ENCODE measurements at regions not wholly inside any gene's neighbourhood (a gene's known extent, or its start where the extent isn't known, plus 50 kb on each side); places are given as distances from the start of the nearest gene placed in this dataset.

DNA sequence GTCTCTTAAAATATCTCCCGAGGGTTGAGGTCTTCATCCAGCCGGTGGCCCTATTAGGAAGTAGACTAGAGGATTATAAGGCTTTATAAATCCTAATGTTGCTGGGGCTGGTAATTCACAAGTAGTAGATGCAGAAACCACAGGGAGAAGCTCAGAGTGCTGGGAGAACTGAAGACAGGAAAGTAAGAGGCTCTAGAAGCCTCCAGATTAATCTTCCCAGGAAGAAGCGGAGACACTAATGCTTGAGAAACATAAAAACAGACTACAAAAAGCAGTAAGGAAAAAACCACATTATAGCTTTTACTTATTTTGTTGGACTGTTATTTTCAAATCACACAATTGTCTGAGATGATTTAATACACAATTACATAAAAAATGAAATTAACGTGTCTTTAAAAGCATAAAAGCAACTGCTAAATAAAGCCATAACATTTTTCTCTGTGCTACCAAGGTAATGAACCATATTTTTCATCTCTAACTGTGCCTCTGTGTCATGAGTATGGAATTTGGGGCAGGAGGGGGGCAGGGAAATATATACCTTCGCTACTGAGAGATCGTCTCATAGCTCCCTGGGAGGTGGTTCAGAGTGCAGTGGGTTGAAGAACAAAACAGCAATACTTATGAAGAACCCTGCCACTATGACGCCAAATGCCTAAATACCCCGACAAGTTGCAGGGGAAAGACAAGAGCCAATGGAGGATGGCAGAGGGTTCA, 806.2 kb upstream of the WWC1 start:
- no peaks in the 10 kb centered on the region for H3K27me3 ChIP-seq (ENCODE audit: control insufficient read depth in 5 of 5, insufficient read depth in 4 of 5, low read length in 5 of 5)
- no peaks in the 10 kb centered on the region for H3K9me3 ChIP-seq (ENCODE audit: control insufficient read depth in 5 of 5, low read length in 5 of 5)
- no peaks in the 10 kb centered on the region for H3K4me1 ChIP-seq (ENCODE audit: control insufficient read depth in 5 of 5, insufficient read depth in 5 of 5, low read length in 5 of 5)

DNA sequence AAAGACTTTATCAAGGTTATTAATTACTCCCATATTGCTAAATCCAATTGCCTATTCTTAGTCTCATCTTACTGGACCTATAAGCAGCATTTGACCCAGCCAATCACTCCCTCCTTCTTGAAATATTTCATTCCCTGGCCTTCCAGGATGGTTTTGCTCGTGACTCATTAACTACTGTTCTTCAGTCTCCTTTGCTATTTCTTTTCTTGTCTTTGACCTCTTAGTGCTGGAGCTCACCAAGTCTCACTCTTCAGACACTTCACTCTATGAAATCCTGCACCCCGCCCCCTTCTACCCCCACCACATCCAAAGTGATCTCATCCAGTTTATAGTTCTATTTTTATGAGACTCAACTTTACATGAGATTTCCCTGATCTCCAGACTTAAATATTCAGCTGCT, 803.1 kb upstream of the WWC1 start:
- no peaks in the 10 kb centered on the region for H3K27me3 ChIP-seq (ENCODE audit: control insufficient read depth in 5 of 5, insufficient read depth in 4 of 5, low read length in 5 of 5)
- H3K4me1 ChIP-seq (ENCODE audit: control insufficient read depth in 5 of 5, insufficient read depth in 5 of 5, low read length in 5 of 5) = no peaks in the 10 kb centered on the region
- H3K4me3 ChIP-seq (ENCODE audit: low read depth in 1 of 5, low read length in 5 of 5) = no peak overlapping the region
- no peak overlapping the region for H3K9ac ChIP-seq (ENCODE audit: low read length in 5 of 5)
- H3K9me3 ChIP-seq (ENCODE audit: control insufficient read depth in 5 of 5, low read length in 5 of 5) = no peaks in the 10 kb centered on the region
- H3K36me3 ChIP-seq (ENCODE audit: control insufficient read depth in 5 of 5, insufficient read depth in 5 of 5, low read length in 5 of 5) = no peaks in the 10 kb centered on the region
- no peak overlapping the region for H3K27ac ChIP-seq (ENCODE audit: low read depth, low read length)

More for the DNA sequence above, 806.2 kb upstream of the WWC1 start:
- Histone ChIP-seq H3K4me3 (ENCODE audit: low read depth in 1 of 5, low read length in 5 of 5) (no peak overlapping the region), H3K9ac (ENCODE audit: low read length in 5 of 5) (no peak overlapping the region), H3K27ac (ENCODE audit: low read depth, low read length) (no peak overlapping the region), H3K36me3 (ENCODE audit: control insufficient read depth in 5 of 5, insufficient read depth in 5 of 5, low read length in 5 of 5) (no peaks in the 10 kb centered on the region)

DNA sequence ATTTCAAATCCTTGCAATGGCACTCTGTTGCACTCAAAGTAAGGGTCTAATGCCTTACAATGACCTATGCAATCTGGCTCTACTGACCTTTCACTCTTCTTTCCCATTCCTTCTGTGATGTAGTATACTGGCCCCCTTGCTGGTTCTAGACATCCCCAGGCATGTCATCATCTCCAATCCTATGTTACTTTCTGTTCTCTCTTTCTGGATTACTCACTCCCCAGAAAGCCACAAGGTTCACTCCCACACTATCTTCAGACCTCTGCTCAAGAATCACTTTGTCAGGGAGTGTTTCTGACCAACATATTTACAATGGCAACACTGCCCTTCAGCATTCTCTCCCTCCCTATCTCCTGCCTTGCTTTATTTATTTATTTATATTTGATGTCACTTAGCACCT, 802.2 kb upstream of the WWC1 start:
- Histone ChIP-seq H3K27ac (ENCODE audit: low read depth, low read length) (no peak overlapping the region), H3K4me3 (ENCODE audit: low read depth in 1 of 5, low read length in 5 of 5) (no peak overlapping the region), H3K9ac (ENCODE audit: low read length in 5 of 5) (no peak overlapping the region), H3K4me1 (ENCODE audit: control insufficient read depth in 5 of 5, insufficient read depth in 5 of 5, low read length in 5 of 5) (no peaks in the 10 kb centered on the region), H3K27me3 (ENCODE audit: control insufficient read depth in 5 of 5, insufficient read depth in 4 of 5, low read length in 5 of 5) (no peaks in the 10 kb centered on the region), H3K9me3 (ENCODE audit: control insufficient read depth in 5 of 5, low read length in 5 of 5) (no peaks in the 10 kb centered on the region), H3K36me3 (ENCODE audit: control insufficient read depth in 5 of 5, insufficient read depth in 5 of 5, low read length in 5 of 5) (no peaks in the 10 kb centered on the region)

DNA sequence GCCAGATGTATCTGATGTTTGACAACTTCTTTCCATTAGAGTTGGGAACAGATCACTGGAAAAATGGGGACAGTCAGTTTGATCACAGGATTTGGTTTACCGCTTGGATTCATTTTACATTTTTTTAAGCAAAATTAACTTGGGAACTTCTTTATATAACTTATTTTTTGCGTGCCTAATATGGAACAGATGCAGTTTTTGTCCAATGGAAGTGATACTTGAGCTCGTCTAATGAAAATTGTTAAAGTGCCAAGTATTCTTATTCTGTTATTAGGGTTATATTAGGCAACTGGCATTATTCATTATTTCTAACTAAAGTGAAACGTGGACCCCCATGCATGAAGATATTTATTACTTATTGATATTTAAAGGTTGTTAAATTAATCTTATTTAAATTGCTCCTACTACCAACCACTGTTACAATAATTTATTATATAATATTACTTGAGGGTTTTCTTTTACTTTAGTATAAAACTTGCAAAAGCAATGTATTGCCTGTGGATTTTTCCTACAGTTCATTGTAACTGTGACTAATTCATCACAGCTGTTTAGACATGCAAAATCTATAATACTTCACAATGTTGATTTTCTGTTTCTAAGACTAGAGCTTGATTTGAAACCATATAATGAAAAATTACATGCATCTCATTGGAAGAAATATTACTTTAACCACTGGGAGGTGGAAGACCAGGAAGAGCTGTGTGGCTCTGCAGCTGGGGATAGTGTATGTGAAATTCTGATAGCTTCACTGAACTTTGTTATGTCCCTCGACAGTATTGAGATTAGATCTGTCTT, 787.3 kb upstream of the WWC1 start:
- H3K27ac ChIP-seq (ENCODE audit: low read depth, low read length) = no peak overlapping the region
- H3K4me1 ChIP-seq (ENCODE audit: control insufficient read depth in 5 of 5, insufficient read depth in 5 of 5, low read length in 5 of 5) = peaks cover 0 to 22% (median 4%) of the 10 kb centered on the region in 5 donors
- no peaks in the 10 kb centered on the region for H3K36me3 ChIP-seq (ENCODE audit: control insufficient read depth in 5 of 5, insufficient read depth in 5 of 5, low read length in 5 of 5)
- no peak overlapping the region for H3K9ac ChIP-seq (ENCODE audit: low read length in 5 of 5)
- H3K27me3 ChIP-seq (ENCODE audit: control insufficient read depth in 5 of 5, insufficient read depth in 4 of 5, low read length in 5 of 5) = no peaks in the 10 kb centered on the region
- H3K4me3 ChIP-seq (ENCODE audit: low read depth in 1 of 5, low read length in 5 of 5) = no peak overlapping the region
- H3K9me3 ChIP-seq (ENCODE audit: control insufficient read depth in 5 of 5, low read length in 5 of 5) = no peaks in the 10 kb centered on the region

DNA sequence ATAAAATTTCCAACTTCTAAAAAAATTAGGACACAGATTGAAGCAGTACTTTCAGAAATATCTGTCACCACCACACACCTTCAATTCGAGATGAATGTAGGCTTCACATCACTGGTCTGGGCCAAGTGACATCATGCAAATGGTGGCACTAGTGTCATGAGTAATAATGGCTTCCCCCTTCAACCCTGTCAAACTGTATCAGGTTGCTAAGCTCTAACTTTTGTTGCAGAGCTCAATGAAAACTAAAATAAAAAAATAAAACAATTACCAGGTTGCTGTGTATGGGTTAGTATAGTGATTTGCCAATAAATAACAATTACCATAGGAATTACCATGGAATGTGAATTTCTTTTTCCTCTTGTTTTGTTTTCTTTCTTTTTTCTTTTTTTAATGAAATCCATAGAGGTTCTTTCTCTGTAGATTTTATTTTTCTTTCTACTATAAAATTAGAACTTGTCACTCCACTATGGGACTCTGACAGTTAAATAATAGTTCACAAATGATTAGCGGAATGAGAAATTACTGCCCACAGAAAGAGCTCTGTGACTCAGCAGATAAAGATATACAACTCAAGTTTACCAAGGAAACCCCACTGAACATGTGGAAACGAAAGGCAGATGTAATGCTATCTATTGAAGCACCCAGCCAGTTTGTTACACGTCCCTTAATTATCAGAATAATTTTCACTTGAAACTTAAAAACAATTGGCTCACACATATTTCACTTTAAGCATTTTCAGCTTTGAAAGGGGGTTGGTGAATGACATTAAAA, 783.8 kb upstream of the WWC1 start:
- Histone ChIP-seq H3K9ac (ENCODE audit: low read length in 5 of 5) (no peak overlapping the region), H3K27ac (ENCODE audit: low read depth, low read length) (no peak overlapping the region), H3K4me3 (ENCODE audit: low read depth in 1 of 5, low read length in 5 of 5) (no peak overlapping the region), H3K36me3 (ENCODE audit: control insufficient read depth in 5 of 5, insufficient read depth in 5 of 5, low read length in 5 of 5) (no peaks in the 10 kb centered on the region), H3K9me3 (ENCODE audit: control insufficient read depth in 5 of 5, low read length in 5 of 5) (no peaks in the 10 kb centered on the region), H3K4me1 (ENCODE audit: control insufficient read depth in 5 of 5, insufficient read depth in 5 of 5, low read length in 5 of 5) (peaks cover 0 to 12% (median 0%) of the 10 kb centered on the region in 5 donors), H3K27me3 (ENCODE audit: control insufficient read depth in 5 of 5, insufficient read depth in 4 of 5, low read length in 5 of 5) (no peaks in the 10 kb centered on the region)

DNA sequence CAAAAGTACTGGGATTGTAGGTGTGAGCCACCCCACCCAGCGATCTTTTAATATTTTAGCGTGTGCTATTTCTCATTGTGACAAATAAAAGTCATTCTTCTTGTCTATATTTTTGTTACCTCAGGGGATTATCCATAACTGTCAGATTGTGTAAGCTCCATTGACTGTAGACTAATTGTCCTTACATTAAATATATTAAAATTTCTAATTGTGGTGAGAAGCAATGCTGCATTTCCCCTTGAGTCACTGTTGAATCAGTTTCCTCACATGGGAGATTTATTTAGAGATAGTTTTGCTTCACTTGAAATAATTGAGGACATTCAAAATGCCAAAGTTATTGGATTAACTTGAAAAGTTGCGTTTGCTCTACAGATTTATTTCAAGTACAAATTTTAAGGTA, 782.4 kb upstream of the WWC1 start:
- Histone ChIP-seq H3K9me3 (ENCODE audit: control insufficient read depth in 5 of 5, low read length in 5 of 5) (no peaks in the 10 kb centered on the region), H3K27me3 (ENCODE audit: control insufficient read depth in 5 of 5, insufficient read depth in 4 of 5, low read length in 5 of 5) (no peaks in the 10 kb centered on the region), H3K27ac (ENCODE audit: low read depth, low read length) (no peak overlapping the region), H3K4me3 (ENCODE audit: low read depth in 1 of 5, low read length in 5 of 5) (no peak overlapping the region), H3K9ac (ENCODE audit: low read length in 5 of 5) (no peak overlapping the region), H3K36me3 (ENCODE audit: control insufficient read depth in 5 of 5, insufficient read depth in 5 of 5, low read length in 5 of 5) (no peaks in the 10 kb centered on the region), H3K4me1 (ENCODE audit: control insufficient read depth in 5 of 5, insufficient read depth in 5 of 5, low read length in 5 of 5) (peaks cover 0 to 11% (median 0%) of the 10 kb centered on the region in 5 donors)

DNA sequence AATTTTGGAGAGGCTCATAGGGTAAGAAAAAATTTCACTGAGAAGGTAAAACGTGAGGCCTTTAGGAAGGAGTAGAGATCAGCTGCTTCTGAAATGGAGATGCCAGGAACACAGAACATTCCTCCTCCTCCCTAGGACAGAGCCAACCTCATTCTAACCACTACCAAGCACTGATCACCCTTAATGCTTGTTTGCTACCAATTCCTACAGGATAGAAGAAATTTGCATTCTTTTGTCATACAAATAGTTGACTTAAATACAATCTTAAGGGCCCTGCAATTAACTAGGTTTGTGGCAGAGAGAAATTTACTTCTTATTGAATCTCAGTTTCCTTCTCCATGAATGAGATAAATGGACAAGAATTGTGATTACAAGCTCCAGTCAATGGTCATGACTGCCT, 780.2 kb upstream of the WWC1 start:
- H3K27ac ChIP-seq (ENCODE audit: low read depth, low read length) = no peak overlapping the region
- no peak overlapping the region for H3K4me3 ChIP-seq (ENCODE audit: low read depth in 1 of 5, low read length in 5 of 5)
- no peak overlapping the region for H3K9ac ChIP-seq (ENCODE audit: low read length in 5 of 5)
- H3K9me3 ChIP-seq (ENCODE audit: control insufficient read depth in 5 of 5, low read length in 5 of 5) = no peaks in the 10 kb centered on the region
- H3K4me1 ChIP-seq (ENCODE audit: control insufficient read depth in 5 of 5, insufficient read depth in 5 of 5, low read length in 5 of 5) = peaks cover 0 to 17% (median 1%) of the 10 kb centered on the region in 5 donors
- H3K27me3 ChIP-seq (ENCODE audit: control insufficient read depth in 5 of 5, insufficient read depth in 4 of 5, low read length in 5 of 5) = no peaks in the 10 kb centered on the region
- H3K36me3 ChIP-seq (ENCODE audit: control insufficient read depth in 5 of 5, insufficient read depth in 5 of 5, low read length in 5 of 5) = no peaks in the 10 kb centered on the region

DNA sequence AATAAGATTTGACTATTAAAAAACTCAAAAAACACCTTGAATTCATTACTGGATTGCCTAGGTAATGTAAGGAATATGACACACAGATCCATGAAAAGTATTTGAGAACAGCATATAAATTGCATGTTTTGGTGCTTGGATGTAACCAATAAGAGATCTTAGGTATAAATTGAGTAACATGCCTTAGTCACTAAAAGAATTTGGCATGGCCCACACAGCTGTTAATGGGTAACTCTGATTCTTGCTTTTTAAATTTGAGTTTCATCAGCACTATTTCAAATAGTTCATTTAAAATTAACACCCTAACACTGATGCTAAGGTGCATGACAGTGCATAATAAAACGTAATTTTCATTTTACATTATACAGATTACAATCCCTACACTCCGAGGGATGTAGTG, 779.3 kb upstream of the WWC1 start:
- Histone ChIP-seq H3K27me3 (ENCODE audit: control insufficient read depth in 5 of 5, insufficient read depth in 4 of 5, low read length in 5 of 5) (no peaks in the 10 kb centered on the region), H3K4me1 (ENCODE audit: control insufficient read depth in 5 of 5, insufficient read depth in 5 of 5, low read length in 5 of 5) (peaks cover 0 to 23% (median 4%) of the 10 kb centered on the region in 5 donors), H3K4me3 (ENCODE audit: low read depth in 1 of 5, low read length in 5 of 5) (no peak overlapping the region), H3K9me3 (ENCODE audit: control insufficient read depth in 5 of 5, low read length in 5 of 5) (no peaks in the 10 kb centered on the region), H3K27ac (ENCODE audit: low read depth, low read length) (no peak overlapping the region), H3K36me3 (ENCODE audit: control insufficient read depth in 5 of 5, insufficient read depth in 5 of 5, low read length in 5 of 5) (no peaks in the 10 kb centered on the region), H3K9ac (ENCODE audit: low read length in 5 of 5) (no peak overlapping the region)

DNA sequence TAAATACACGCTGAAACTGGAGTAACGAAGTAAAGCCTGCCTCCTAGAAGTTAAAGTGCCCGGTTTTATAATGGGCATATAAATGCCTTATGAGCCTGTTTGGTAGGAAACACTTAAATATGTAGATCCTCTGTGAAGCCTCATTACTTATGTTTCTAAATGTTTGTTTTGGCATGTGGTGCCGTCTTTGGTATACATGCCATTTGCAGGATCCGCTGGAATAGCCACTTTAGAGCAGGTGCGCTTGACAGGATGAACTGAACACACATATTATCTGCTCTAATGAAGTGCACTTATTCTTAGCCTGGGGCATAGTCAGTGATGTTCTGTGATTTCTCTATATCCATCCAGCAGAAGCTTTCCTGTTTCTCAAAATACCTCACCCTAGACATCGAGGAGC, 778.1 kb upstream of the WWC1 start:
- Histone ChIP-seq H3K4me1 (ENCODE audit: control insufficient read depth in 5 of 5, insufficient read depth in 5 of 5, low read length in 5 of 5) (peaks cover 0 to 23% (median 4%) of the 10 kb centered on the region in 5 donors), H3K27ac (ENCODE audit: low read depth, low read length) (no peak overlapping the region), H3K9me3 (ENCODE audit: control insufficient read depth in 5 of 5, low read length in 5 of 5) (no peaks in the 10 kb centered on the region), H3K4me3 (ENCODE audit: low read depth in 1 of 5, low read length in 5 of 5) (no peak overlapping the region), H3K9ac (ENCODE audit: low read length in 5 of 5) (no peak overlapping the region), H3K36me3 (ENCODE audit: control insufficient read depth in 5 of 5, insufficient read depth in 5 of 5, low read length in 5 of 5) (no peaks in the 10 kb centered on the region), H3K27me3 (ENCODE audit: control insufficient read depth in 5 of 5, insufficient read depth in 4 of 5, low read length in 5 of 5) (no peaks in the 10 kb centered on the region)

DNA sequence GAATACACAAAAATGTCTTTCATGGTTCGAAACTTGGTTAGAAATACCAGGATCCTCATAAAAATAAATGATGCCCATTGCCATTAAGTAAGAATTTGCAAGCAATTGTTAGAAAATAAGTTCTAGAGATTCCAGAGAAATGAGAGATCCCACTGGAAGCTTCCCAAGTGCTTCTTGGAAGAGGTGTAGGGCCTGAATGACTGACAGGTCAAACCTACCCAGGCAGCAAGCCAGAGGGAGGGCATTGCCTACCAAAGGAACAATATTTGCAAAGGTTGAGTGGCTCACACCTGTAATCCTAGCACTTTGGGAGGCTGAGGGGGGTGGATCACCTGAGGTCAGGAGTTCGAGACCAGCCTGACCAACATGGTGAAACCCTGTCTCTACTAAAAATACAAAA, 777.0 kb upstream of the WWC1 start:
- Histone ChIP-seq H3K36me3 (ENCODE audit: control insufficient read depth in 5 of 5, insufficient read depth in 5 of 5, low read length in 5 of 5) (no peaks in the 10 kb centered on the region), H3K27me3 (ENCODE audit: control insufficient read depth in 5 of 5, insufficient read depth in 4 of 5, low read length in 5 of 5) (no peaks in the 10 kb centered on the region), H3K4me3 (ENCODE audit: low read depth in 1 of 5, low read length in 5 of 5) (no peak overlapping the region)

More for the DNA sequence above, 777.0 kb upstream of the WWC1 start:
- H3K9me3 ChIP-seq (ENCODE audit: control insufficient read depth in 5 of 5, low read length in 5 of 5) = no peaks in the 10 kb centered on the region
- H3K9ac ChIP-seq (ENCODE audit: low read length in 5 of 5) = no peak overlapping the region
- H3K4me1 ChIP-seq (ENCODE audit: control insufficient read depth in 5 of 5, insufficient read depth in 5 of 5, low read length in 5 of 5) = peaks cover 0 to 23% (median 4%) of the 10 kb centered on the region in 5 donors
- no peak overlapping the region for H3K27ac ChIP-seq (ENCODE audit: low read depth, low read length)

All from subcutaneous abdominal adipose tissue (tissue), 5 donors.